ENCODE measurements at regions not wholly inside any gene's neighbourhood (a gene's known extent, or its start where the extent isn't known, plus 50 kb on each side); places are given as distances from the start of the nearest gene placed in this dataset.

- Histone ChIP-seq H3K4me1 (ENCODE audit: insufficient read depth, low read length) (no peaks in the 10 kb centered on the region), H4K20me1 (ENCODE audit: insufficient read depth, low read length) (no peaks in the 10 kb centered on the region), H3K36me3 (ENCODE audit: insufficient read depth, low read length) (no peaks in the 10 kb centered on the region), H3K9ac (ENCODE audit: low read length) (no peak overlapping the region), H2AFZ (ENCODE audit: low read depth, low read length) (no peak overlapping the region), H3K4me3 (ENCODE audit: insufficient read depth, low read depth, low read length) (no peak overlapping the region), H3K27me3 (ENCODE audit: insufficient read depth, low read length) (no peaks in the 10 kb centered on the region), H3K4me2 (ENCODE audit: low read length) (no peak overlapping the region), H3K9me3 (ENCODE audit: insufficient read depth, low read depth, low read length) (no peaks in the 10 kb centered on the region), H3K79me2 (ENCODE audit: insufficient read depth, low read length) (no peaks in the 10 kb centered on the region), H3K27ac (ENCODE audit: low read depth, low read length) (no peak overlapping the region)
- Mint-ChIP-seq H3K27ac (ENCODE audit: unreplicated experiment) (no peak overlapping the region), H3K4me1 (ENCODE audit: low read depth, unreplicated experiment) (no peaks in the 10 kb centered on the region), H3K4me3 (ENCODE audit: unreplicated experiment) (no peak overlapping the region), H3K9me3 (ENCODE audit: unreplicated experiment) (peaks cover 1% of the 10 kb centered on the region), H3K36me3 (ENCODE audit: low read depth, unreplicated experiment) (no peaks in the 10 kb centered on the region), H3K27me3 (ENCODE audit: low read depth, unreplicated experiment) (peaks cover 2% of the 10 kb centered on the region)
- DNase-seq (ENCODE audit: low read depth): no peak
- no peak for TF ChIP-seq EZH2 (IDR thresholded peaks at IDR 0.05; ENCODE audit: insufficient read depth, low read length)
- TF ChIP-seq, protein P1, sequence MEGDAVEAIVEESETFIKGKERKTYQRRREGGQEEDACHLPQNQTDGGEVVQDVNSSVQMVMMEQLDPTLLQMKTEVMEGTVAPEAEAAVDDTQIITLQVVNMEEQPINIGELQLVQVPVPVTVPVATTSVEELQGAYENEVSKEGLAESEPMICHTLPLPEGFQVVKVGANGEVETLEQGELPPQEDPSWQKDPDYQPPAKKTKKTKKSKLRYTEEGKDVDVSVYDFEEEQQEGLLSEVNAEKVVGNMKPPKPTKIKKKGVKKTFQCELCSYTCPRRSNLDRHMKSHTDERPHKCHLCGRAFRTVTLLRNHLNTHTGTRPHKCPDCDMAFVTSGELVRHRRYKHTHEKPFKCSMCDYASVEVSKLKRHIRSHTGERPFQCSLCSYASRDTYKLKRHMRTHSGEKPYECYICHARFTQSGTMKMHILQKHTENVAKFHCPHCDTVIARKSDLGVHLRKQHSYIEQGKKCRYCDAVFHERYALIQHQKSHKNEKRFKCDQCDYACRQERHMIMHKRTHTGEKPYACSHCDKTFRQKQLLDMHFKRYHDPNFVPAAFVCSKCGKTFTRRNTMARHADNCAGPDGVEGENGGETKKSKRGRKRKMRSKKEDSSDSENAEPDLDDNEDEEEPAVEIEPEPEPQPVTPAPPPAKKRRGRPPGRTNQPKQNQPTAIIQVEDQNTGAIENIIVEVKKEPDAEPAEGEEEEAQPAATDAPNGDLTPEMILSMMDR (IDR thresholded peaks at IDR 0.05; ENCODE audit: insufficient read depth, low read depth, low read length): no peak
- FAIRE-seq: no peak
Measured at GRCh38 chr4:27242217-27242616, 381.6 kb downstream of the STIM2 start.

- no peak overlapping the region for H3K4me3 ChIP-seq (ENCODE audit: insufficient read depth, low read depth, low read length)
- no peak overlapping the region for H3K27ac ChIP-seq (ENCODE audit: low read depth, low read length)
- no peak overlapping the region for H2AFZ ChIP-seq (ENCODE audit: low read depth, low read length)
- Mint-ChIP-seq H3K4me3 (ENCODE audit: unreplicated experiment) (no peak overlapping the region), H3K4me1 (ENCODE audit: low read depth, unreplicated experiment) (no peaks in the 10 kb centered on the region), H3K27ac (ENCODE audit: unreplicated experiment) (no peak overlapping the region), H3K36me3 (ENCODE audit: low read depth, unreplicated experiment) (no peaks in the 10 kb centered on the region), H3K27me3 (ENCODE audit: low read depth, unreplicated experiment) (no peaks in the 10 kb centered on the region), H3K9me3 (ENCODE audit: unreplicated experiment) (peaks cover 4% of the 10 kb centered on the region)
- peaks cover 2% of the 10 kb centered on the region for H3K9me3 ChIP-seq (ENCODE audit: insufficient read depth, low read depth, low read length)
- no peaks in the 10 kb centered on the region for H3K79me2 ChIP-seq (ENCODE audit: insufficient read depth, low read length)
- H3K27me3 ChIP-seq (ENCODE audit: insufficient read depth, low read length): no peaks in the 10 kb centered on the region
- TF ChIP-seq, protein P1 (IDR thresholded peaks at IDR 0.05; ENCODE audit: insufficient read depth, low read depth, low read length): no peak
- no peak for TF ChIP-seq EZH2 (IDR thresholded peaks at IDR 0.05; ENCODE audit: insufficient read depth, low read length)
- no peaks in the 10 kb centered on the region for H3K36me3 ChIP-seq (ENCODE audit: insufficient read depth, low read length)
- H3K4me1 ChIP-seq (ENCODE audit: insufficient read depth, low read length): no peaks in the 10 kb centered on the region
- no peak overlapping the region for H3K9ac ChIP-seq (ENCODE audit: low read length)
- FAIRE-seq (no peak), DNase-seq (ENCODE audit: low read depth) (no peak)
- no peaks in the 10 kb centered on the region for H4K20me1 ChIP-seq (ENCODE audit: insufficient read depth, low read length)
- no peak overlapping the region for H3K4me2 ChIP-seq (ENCODE audit: low read length)
Measured at GRCh38 chr4:27245216-27245615, 384.6 kb downstream of the STIM2 start.

DNA sequence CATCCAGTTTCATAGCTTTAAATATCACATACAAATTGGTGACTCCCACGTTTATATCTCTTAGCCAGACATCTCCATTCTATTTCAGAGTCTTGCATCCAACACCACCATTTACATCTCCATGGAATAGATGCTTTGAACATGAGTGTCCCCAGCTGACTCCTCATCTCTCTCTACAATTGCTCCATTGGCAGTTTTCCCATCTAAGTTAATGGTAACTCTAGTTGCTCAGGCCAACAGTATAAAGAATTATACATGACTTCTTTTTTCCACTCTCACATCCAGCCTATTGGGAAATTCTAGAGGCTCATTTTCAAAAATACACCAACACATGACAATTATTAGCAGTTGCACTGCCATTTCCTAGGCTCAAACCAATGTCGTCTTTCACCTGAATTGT is 388.2 kb downstream of the STIM2 start:
- DNase-seq (ENCODE audit: low read depth) (peak; percentile 50), FAIRE-seq (no peak)
- no peaks in the 10 kb centered on the region for H4K20me1 ChIP-seq (ENCODE audit: insufficient read depth, low read length)
- no peak overlapping the region for H3K27ac ChIP-seq (ENCODE audit: low read depth, low read length)
- H3K27me3 ChIP-seq (ENCODE audit: insufficient read depth, low read length): no peaks in the 10 kb centered on the region
- no peak overlapping the region for H3K9ac ChIP-seq (ENCODE audit: low read length)
- no peaks in the 10 kb centered on the region for H3K36me3 ChIP-seq (ENCODE audit: insufficient read depth, low read length)
- Mint-ChIP-seq H3K9me3 (ENCODE audit: unreplicated experiment) (peaks cover 4% of the 10 kb centered on the region), H3K4me3 (ENCODE audit: unreplicated experiment) (no peak overlapping the region), H3K36me3 (ENCODE audit: low read depth, unreplicated experiment) (no peaks in the 10 kb centered on the region), H3K27me3 (ENCODE audit: low read depth, unreplicated experiment) (no peaks in the 10 kb centered on the region), H3K27ac (ENCODE audit: unreplicated experiment) (no peak overlapping the region), H3K4me1 (ENCODE audit: low read depth, unreplicated experiment) (no peaks in the 10 kb centered on the region)
- H2AFZ ChIP-seq (ENCODE audit: low read depth, low read length): no peak overlapping the region
- no peaks in the 10 kb centered on the region for H3K79me2 ChIP-seq (ENCODE audit: insufficient read depth, low read length)
- H3K9me3 ChIP-seq (ENCODE audit: insufficient read depth, low read depth, low read length): peaks cover 2% of the 10 kb centered on the region
- TF ChIP-seq, protein P1 (IDR thresholded peaks at IDR 0.05; ENCODE audit: insufficient read depth, low read depth, low read length): no peak
- TF ChIP-seq EZH2 (IDR thresholded peaks at IDR 0.05; ENCODE audit: insufficient read depth, low read length): no peak
- no peak overlapping the region for H3K4me2 ChIP-seq (ENCODE audit: low read length)
- H3K4me1 ChIP-seq (ENCODE audit: insufficient read depth, low read length): no peaks in the 10 kb centered on the region
- no peak overlapping the region for H3K4me3 ChIP-seq (ENCODE audit: insufficient read depth, low read depth, low read length)

Data from astrocyte (in vitro differentiated cells and primary cell).